C4-2B (cell line): ENCODE measurements at regions not wholly inside any gene's neighbourhood (a gene's known extent, or its start where the extent isn't known, plus 50 kb on each side); places are given as distances from the start of the nearest gene placed in this dataset.

Experiments used
- ZFX ChIP-seq: fragments of 450-650 bp; IDR thresholded peaks from 2 replicates; pipeline ENCODE4 v1.6.1; 2017
- TF ChIP-seq, protein P1 (sequence below): fragments of 450-650 bp; conservative IDR thresholded peaks from 2 replicates; pipeline ENCODE4 v1.5.1; 2017; ENCODE audit warnings: mild to moderate bottlenecking

DNA sequence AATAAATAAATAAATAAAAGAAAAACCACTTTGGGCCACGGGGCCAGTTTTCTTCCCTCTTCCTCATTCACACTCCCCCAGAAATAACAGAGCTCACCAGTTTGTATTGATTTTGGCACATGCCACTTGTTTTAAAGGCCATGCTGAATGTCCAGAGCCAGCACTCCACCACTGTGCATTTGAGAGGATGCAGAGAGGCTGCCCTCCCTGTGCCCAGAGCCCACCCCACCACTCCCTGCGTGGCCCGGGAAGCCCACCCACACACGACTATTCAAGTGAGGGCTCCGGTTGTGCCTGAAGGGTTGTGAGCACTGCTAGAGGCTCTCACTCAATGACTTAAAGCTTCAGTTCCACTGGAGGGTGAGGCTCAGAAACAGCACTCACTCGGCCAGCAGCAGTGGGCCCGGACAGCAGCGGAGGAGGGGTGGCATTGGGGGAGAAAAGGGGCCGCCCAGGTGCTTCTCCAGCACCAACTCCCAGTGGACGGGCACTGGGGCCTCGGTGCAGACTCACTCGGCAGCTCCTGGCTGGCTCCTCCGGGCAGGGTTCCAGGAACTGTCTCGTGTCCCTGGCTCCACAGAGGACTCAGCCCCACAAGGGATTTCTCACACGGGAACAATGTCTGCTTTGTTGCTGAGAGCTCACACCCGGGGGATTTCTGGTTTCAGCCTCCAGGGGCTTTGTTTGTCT lies 112.7 kb downstream of the SHANK2 start:
- TF ChIP-seq, protein P1, sequence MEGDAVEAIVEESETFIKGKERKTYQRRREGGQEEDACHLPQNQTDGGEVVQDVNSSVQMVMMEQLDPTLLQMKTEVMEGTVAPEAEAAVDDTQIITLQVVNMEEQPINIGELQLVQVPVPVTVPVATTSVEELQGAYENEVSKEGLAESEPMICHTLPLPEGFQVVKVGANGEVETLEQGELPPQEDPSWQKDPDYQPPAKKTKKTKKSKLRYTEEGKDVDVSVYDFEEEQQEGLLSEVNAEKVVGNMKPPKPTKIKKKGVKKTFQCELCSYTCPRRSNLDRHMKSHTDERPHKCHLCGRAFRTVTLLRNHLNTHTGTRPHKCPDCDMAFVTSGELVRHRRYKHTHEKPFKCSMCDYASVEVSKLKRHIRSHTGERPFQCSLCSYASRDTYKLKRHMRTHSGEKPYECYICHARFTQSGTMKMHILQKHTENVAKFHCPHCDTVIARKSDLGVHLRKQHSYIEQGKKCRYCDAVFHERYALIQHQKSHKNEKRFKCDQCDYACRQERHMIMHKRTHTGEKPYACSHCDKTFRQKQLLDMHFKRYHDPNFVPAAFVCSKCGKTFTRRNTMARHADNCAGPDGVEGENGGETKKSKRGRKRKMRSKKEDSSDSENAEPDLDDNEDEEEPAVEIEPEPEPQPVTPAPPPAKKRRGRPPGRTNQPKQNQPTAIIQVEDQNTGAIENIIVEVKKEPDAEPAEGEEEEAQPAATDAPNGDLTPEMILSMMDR, result no peak
- no peak for TF ChIP-seq ZFX
